ENCODE measurements at regions not wholly inside any gene's neighbourhood (a gene's known extent, or its start where the extent isn't known, plus 50 kb on each side); places are given as distances from the start of the nearest gene placed in this dataset.

DNA sequence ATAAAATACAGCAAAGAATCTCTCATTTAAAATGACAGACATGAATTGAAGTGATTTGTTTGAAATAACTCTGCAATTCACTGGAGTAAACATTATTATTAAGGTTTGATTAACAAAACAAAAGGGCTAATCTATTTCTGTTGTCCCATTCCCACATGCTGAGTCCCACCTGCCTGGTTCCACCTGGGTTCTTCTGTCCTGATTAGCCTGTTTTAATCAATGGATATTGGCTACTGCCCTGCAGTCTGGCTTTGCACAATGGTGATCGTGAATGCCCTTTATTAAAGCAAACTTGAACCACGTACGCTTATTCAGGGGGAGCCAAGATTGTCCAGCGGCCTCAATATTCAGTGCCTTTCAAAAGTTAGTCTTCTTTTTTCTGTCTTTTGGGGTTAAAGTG is 72.8 kb upstream of the CDH19 start:
- in situ Hi-C loops (cut with HindIII; ENCODE audit: low sequenced_read_pairs) = no loop called here
- no peak for TF ChIP-seq CTCF (IDR thresholded peaks at IDR 0.05; ENCODE audit: low read depth, low read length)
- DNase-seq (ENCODE audit: low read depth, low spot score) = no peak
- H3K4me3 ChIP-seq (ENCODE audit: low read depth, low read length) = no peak overlapping the region

GRCh38 chr18:66674286-66674685 is 70.4 kb upstream of the CDH19 start:
- no peak overlapping the region for H3K4me3 ChIP-seq (ENCODE audit: low read depth, low read length)
- in situ Hi-C loops (cut with HindIII; ENCODE audit: low sequenced_read_pairs) = no loop called here
- no peak for TF ChIP-seq CTCF (IDR thresholded peaks at IDR 0.05; ENCODE audit: low read depth, low read length)
- no peak for DNase-seq (ENCODE audit: low read depth, low spot score)

DNA sequence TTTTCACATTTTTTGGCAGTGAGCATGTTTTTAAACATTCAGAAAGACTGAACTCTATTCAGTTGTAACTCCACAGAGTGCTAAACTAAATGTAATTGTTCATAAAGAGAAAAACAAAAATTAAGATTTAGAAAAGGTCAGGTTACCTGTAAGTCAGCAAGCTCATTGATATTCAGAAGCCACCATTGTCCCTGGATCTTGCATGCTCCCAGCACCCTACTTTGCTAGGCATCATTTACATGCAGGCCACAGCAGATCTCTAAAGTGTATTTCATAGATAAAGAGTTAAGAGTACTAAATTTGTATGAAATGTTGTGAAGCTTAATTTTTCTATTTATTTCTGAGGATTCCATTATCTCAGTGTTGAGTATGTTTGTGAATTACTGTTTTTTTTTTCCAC is 64.8 kb upstream of the CDH19 start:
- in situ Hi-C loops (cut with HindIII; ENCODE audit: low sequenced_read_pairs) = no loop called here
- no peak overlapping the region for H3K4me3 ChIP-seq (ENCODE audit: low read depth, low read length)
- DNase-seq (ENCODE audit: low read depth, low spot score) = no peak
- no peak for TF ChIP-seq CTCF (IDR thresholded peaks at IDR 0.05; ENCODE audit: low read depth, low read length)

DNA sequence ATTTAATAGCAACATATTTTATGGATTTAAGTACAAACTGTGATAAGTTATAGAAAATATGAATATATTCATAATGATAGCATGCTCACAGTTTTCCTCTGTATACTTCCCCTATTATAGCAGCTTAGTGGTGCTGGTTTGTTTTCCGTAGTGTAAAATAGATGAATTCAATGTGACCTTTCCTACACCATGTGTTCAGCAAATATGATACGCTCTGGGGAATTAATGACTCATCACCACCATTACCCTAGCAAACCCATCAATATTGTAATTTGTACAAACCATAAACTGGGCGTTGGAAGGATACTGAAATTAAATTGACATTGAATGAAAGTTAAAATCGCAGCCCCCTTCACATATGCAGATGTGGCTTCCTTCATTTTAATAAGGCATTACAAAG is 58.7 kb upstream of the CDH19 start:
- DNase-seq (ENCODE audit: low read depth, low spot score) = no peak
- in situ Hi-C loops (cut with HindIII; ENCODE audit: low sequenced_read_pairs) = no loop called here
- H3K4me3 ChIP-seq (ENCODE audit: low read depth, low read length) = no peak overlapping the region
- TF ChIP-seq CTCF (IDR thresholded peaks at IDR 0.05; ENCODE audit: low read depth, low read length) = no peak

GRCh38 chr18:66655407-66655806 is 51.5 kb upstream of the CDH19 start:
- no peak overlapping the region for H3K4me3 ChIP-seq (ENCODE audit: low read depth, low read length)
- TF ChIP-seq CTCF (IDR thresholded peaks at IDR 0.05; ENCODE audit: low read depth, low read length) = no peak
- no peak for DNase-seq (ENCODE audit: low read depth, low spot score)
- in situ Hi-C loops (cut with HindIII; ENCODE audit: low sequenced_read_pairs) = no loop called here
